ENCODE measurements at regions not wholly inside any gene's neighbourhood (a gene's known extent, or its start where the extent isn't known, plus 50 kb on each side); places are given as distances from the start of the nearest gene placed in this dataset.

- WGBS, result 88% methylated on average over 4 of the region's 4 CpGs
- Histone ChIP-seq H3K27me3 (ENCODE audit: control insufficient read depth in 4 of 4, insufficient read depth in 4 of 4, low read length in 3 of 4) (no peaks in the 10 kb centered on the region), H3K4me3 (ENCODE audit: low read depth in 1 of 3, low read length in 3 of 3) (no peak overlapping the region), H3K27ac (ENCODE audit: low read depth in 1 of 2, low read length in 2 of 2) (no peak overlapping the region), H3K9ac (ENCODE audit: low read depth in 1 of 2, low read length in 2 of 2) (no peak overlapping the region), H3K9me3 (ENCODE audit: control insufficient read depth in 4 of 4, low read length in 3 of 4) (no peaks in the 10 kb centered on the region), H3K36me3 (ENCODE audit: control insufficient read depth in 4 of 4, insufficient read depth in 3 of 4, low read depth in 1 of 4, low read length in 3 of 4) (no peaks in the 10 kb centered on the region), H3K4me1 (ENCODE audit: control insufficient read depth in 4 of 4, insufficient read depth in 4 of 4, low read length in 3 of 4) (no peaks in the 10 kb centered on the region)
- TF ChIP-seq GABPA (IDR thresholded peaks at IDR 0.05 in 1 of 2, conservative IDR thresholded peaks at IDR 0.05 in 1 of 2) (no peak), ATF3 (IDR thresholded peaks at IDR 0.05) (no peak), RXRA (IDR thresholded peaks at IDR 0.05) (no peak), EGR1 (IDR thresholded peaks at IDR 0.05; ENCODE audit: low read depth in 2 of 2) (no peak), HNF4A (conservative IDR thresholded peaks at IDR 0.05) (no peak), HNF4G (IDR thresholded peaks at IDR 0.05) (no peak), FOXA1 (IDR thresholded peaks at IDR 0.05) (no peak), JUND (IDR thresholded peaks at IDR 0.05) (no peak), RAD21 (IDR thresholded peaks at IDR 0.05) (no peak), REST (IDR thresholded peaks at IDR 0.05) (no peak), YY1 (IDR thresholded peaks at IDR 0.05) (no peak), FOXA2 (IDR thresholded peaks at IDR 0.05) (no peak), TAF1 (conservative IDR thresholded peaks at IDR 0.05) (no peak), NR2F2 (IDR thresholded peaks at IDR 0.05) (no peak), SP1 (IDR thresholded peaks at IDR 0.05) (no peak), MAX (IDR thresholded peaks at IDR 0.05) (no peak)
- TF ChIP-seq, protein P1, sequence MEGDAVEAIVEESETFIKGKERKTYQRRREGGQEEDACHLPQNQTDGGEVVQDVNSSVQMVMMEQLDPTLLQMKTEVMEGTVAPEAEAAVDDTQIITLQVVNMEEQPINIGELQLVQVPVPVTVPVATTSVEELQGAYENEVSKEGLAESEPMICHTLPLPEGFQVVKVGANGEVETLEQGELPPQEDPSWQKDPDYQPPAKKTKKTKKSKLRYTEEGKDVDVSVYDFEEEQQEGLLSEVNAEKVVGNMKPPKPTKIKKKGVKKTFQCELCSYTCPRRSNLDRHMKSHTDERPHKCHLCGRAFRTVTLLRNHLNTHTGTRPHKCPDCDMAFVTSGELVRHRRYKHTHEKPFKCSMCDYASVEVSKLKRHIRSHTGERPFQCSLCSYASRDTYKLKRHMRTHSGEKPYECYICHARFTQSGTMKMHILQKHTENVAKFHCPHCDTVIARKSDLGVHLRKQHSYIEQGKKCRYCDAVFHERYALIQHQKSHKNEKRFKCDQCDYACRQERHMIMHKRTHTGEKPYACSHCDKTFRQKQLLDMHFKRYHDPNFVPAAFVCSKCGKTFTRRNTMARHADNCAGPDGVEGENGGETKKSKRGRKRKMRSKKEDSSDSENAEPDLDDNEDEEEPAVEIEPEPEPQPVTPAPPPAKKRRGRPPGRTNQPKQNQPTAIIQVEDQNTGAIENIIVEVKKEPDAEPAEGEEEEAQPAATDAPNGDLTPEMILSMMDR (IDR thresholded peaks at IDR 0.05; ENCODE audit: low read depth, low read length, missing input control), result no peak
- TF ChIP-seq, protein P2, sequence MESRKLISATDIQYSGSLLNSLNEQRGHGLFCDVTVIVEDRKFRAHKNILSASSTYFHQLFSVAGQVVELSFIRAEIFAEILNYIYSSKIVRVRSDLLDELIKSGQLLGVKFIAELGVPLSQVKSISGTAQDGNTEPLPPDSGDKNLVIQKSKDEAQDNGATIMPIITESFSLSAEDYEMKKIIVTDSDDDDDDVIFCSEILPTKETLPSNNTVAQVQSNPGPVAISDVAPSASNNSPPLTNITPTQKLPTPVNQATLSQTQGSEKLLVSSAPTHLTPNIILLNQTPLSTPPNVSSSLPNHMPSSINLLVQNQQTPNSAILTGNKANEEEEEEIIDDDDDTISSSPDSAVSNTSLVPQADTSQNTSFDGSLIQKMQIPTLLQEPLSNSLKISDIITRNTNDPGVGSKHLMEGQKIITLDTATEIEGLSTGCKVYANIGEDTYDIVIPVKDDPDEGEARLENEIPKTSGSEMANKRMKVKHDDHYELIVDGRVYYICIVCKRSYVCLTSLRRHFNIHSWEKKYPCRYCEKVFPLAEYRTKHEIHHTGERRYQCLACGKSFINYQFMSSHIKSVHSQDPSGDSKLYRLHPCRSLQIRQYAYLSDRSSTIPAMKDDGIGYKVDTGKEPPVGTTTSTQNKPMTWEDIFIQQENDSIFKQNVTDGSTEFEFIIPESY (IDR thresholded peaks at IDR 0.05), result no peak
- DNase-seq (ENCODE audit: low spot score), result no peak
Observed at GRCh38 chr1:87885278-87886025, 556.8 kb downstream of the LMO4 start.
